IMR-90 (cell line): ENCODE measurements at regions not wholly inside any gene's neighbourhood (a gene's known extent, or its start where the extent isn't known, plus 50 kb on each side); places are given as distances from the start of the nearest gene placed in this dataset.
A peak's percentile ranks its signal among the peaks of the same experiment; 100 is the strongest.

Experiments
- ATAC-seq: fragments of 200-7000 bp; cut with Tn5 transposase; 2 replicates; pipeline ENCODE4 v1.9.1; 2020; ENCODE audit warnings: low read depth, mild to moderate bottlenecking, moderate library complexity
- BruUV-seq: library from RNA; stranded (reverse); fragments of 400-500 nt; replicated peaks from 2 replicates; lab custom pipeline; 2021; lab: Mats Ljungman, UMichigan
- CTCF ChIA-PET: fragments of 300-600 bp; formaldehyde crosslinking; extraction: SDS; loops from one replicate; lab custom pipeline; 2021; ENCODE audit warnings: antibody characterized with exemption; lab: Yijun Ruan, JAX
- POLR2A ChIA-PET: fragments of 300-600 bp; sonication (Branson Sonifier 250); formaldehyde crosslinking; loops from one replicate; lab custom pipeline; 2022; ENCODE audit warnings: antibody characterized with exemption; ENCODE audit not compliant: unreplicated experiment; lab: Charles Lee
- DNase-seq: peaks from one replicate; pipeline ENCODE4 v3.0.0; 2013
- H2AFZ ChIP-seq: replicated peaks from 2 replicates; pipeline ENCODE3; 2013; ENCODE audit warnings: low read length, mild to moderate bottlenecking; ENCODE audit not compliant: poor library complexity
- H2AK5ac ChIP-seq: 2 replicates; pipeline ENCODE4 v1.6.1; 2013; ENCODE audit warnings: low read depth, low read length, inconsistent platforms
- H2AK9ac ChIP-seq: replicated peaks from 2 replicates; pipeline ENCODE3; 2013; ENCODE audit warnings: mild to moderate bottlenecking, low read depth, low read length, moderate library complexity; ENCODE audit not compliant: poor library complexity
- H2BK120ac ChIP-seq: 2 replicates; pipeline ENCODE4 v1.6.1; 2013; ENCODE audit warnings: low read depth, low read length, inconsistent platforms
- H2BK15ac ChIP-seq: 3 replicates; pipeline ENCODE4 v1.6.1; 2013; ENCODE audit warnings: low read depth, low read length, inconsistent platforms
- H2BK20ac ChIP-seq: 2 replicates; pipeline ENCODE4 v1.6.1; 2013; ENCODE audit warnings: low read depth, mild to moderate bottlenecking, inconsistent platforms, low read length, moderate library complexity
- H2BK5ac ChIP-seq: 2 replicates; pipeline ENCODE4 v1.6.1; 2013; ENCODE audit warnings: mild to moderate bottlenecking, low read depth, low read length, inconsistent platforms; ENCODE audit not compliant: poor library complexity, severe bottlenecking
- H3K14ac ChIP-seq: replicated peaks from 2 replicates; pipeline ENCODE4 v1.6.1; 2013; ENCODE audit warnings: low read depth, low read length, inconsistent platforms
- H3K18ac ChIP-seq: 2 replicates; pipeline ENCODE4 v1.6.1; 2013; ENCODE audit warnings: low read depth, low read length, control low read depth
- H3K23ac ChIP-seq: 2 replicates; pipeline ENCODE4 v1.6.1; 2013; ENCODE audit warnings: low read depth, low read length, inconsistent platforms
- H3K27ac ChIP-seq: 2 replicates; pipeline ENCODE4 v1.5.1; 2013; ENCODE audit warnings: mild to moderate bottlenecking, control low read depth, low read length; ENCODE audit not compliant: insufficient read depth
- H3K27me3 ChIP-seq: 2 replicates; pipeline ENCODE4 v1.6.1; 2013; ENCODE audit warnings: low read length; ENCODE audit not compliant: control insufficient read depth, insufficient read depth
- H3K36me3 ChIP-seq: 2 replicates; pipeline ENCODE4 v1.6.1; 2013; ENCODE audit warnings: low read length, mixed read lengths; ENCODE audit not compliant: control insufficient read depth, insufficient read depth
- H3K4ac ChIP-seq: 2 replicates; pipeline ENCODE4 v1.6.1; 2013; ENCODE audit warnings: low read depth, low read length, inconsistent platforms
- H3K4me1 ChIP-seq: 2 replicates; pipeline ENCODE4 v1.6.1; 2013; ENCODE audit warnings: low read length, mixed read lengths; ENCODE audit not compliant: control insufficient read depth, insufficient read depth
- H3K4me2 ChIP-seq: 2 replicates; pipeline ENCODE4 v1.6.1; 2013; ENCODE audit warnings: low read depth, mild to moderate bottlenecking, control low read depth, low read length, moderate library complexity
- H3K4me3 ChIP-seq: 2 replicates; pipeline ENCODE4 v1.5.1; 2013; ENCODE audit warnings: low read depth, mild to moderate bottlenecking, control low read depth, low read length, moderate library complexity; ENCODE audit not compliant: insufficient read depth
- H3K56ac ChIP-seq: 2 replicates; pipeline ENCODE4 v1.6.1; 2013; ENCODE audit warnings: low read length, inconsistent platforms; ENCODE audit not compliant: insufficient read depth; ENCODE audit errors: extremely low read depth
- H3K79me1 ChIP-seq, 2 experiments: 2 replicates each; pipeline ENCODE4 v1.6.1; 2013; ENCODE audit warnings: low read length in 2 of 2, inconsistent platforms in 1 of 2, low read depth in 1 of 2
- H3K9ac ChIP-seq: 2 replicates; pipeline ENCODE4 v1.6.1; 2013; ENCODE audit warnings: low read depth, low read length, control low read depth
- H3K9me1 ChIP-seq: 2 replicates; pipeline ENCODE4 v1.6.1; 2013; ENCODE audit warnings: low read length, inconsistent platforms; ENCODE audit not compliant: insufficient read depth
- H3K9me3 ChIP-seq: 2 replicates; pipeline ENCODE4 v1.6.1; 2013; ENCODE audit warnings: low read length; ENCODE audit not compliant: control insufficient read depth, insufficient read depth
- H4K20me1 ChIP-seq: 2 replicates; pipeline ENCODE4 v1.6.1; 2013; ENCODE audit warnings: low read length, inconsistent platforms; ENCODE audit not compliant: insufficient read depth
- H4K5ac ChIP-seq: 2 replicates; pipeline ENCODE4 v1.6.1; 2013; ENCODE audit warnings: mild to moderate bottlenecking, low read depth, low read length, control low read depth
- H4K8ac ChIP-seq, 2 experiments: 2 replicates each; pipeline ENCODE4 v1.6.1; 2013; ENCODE audit warnings: low read depth in 2 of 2, low read length in 2 of 2, control low read depth in 1 of 2, inconsistent platforms in 1 of 2
- H4K91ac ChIP-seq: 2 replicates; pipeline ENCODE4 v1.6.1; 2013; ENCODE audit warnings: low read depth, low read length, inconsistent platforms; ENCODE audit not compliant: insufficient read depth
- BHLHE40 ChIP-seq: fragments of 150-350 bp; IDR thresholded peaks from 2 replicates; pipeline ENCODE4 v1.6.1; 2016; ENCODE audit warnings: mild to moderate bottlenecking, low read depth, low read length
- CEBPB ChIP-seq: IDR thresholded peaks from 2 replicates; pipeline ENCODE4 v1.6.1; 2012; ENCODE audit warnings: low read depth, low read length, improper control_type of control experiment
- CHD1 ChIP-seq: IDR thresholded peaks from 2 replicates; pipeline ENCODE4 v1.6.1; 2012; ENCODE audit warnings: low read depth, low read length, improper control_type of control experiment
- FOS ChIP-seq: fragments of 150-350 bp; IDR thresholded peaks from 2 replicates; pipeline ENCODE4 v1.6.1; 2016; ENCODE audit warnings: low read depth, low read length
- MAFK ChIP-seq: IDR thresholded peaks from 2 replicates; pipeline ENCODE4 v1.6.1; 2012; ENCODE audit warnings: low read depth, low read length, improper control_type of control experiment
- MAZ ChIP-seq: IDR thresholded peaks from 2 replicates; pipeline ENCODE4 v1.6.1; 2012; ENCODE audit warnings: low read depth, mild to moderate bottlenecking, low read length, improper control_type of control experiment, moderate library complexity, borderline replicate concordance
- MXI1 ChIP-seq: IDR thresholded peaks from 2 replicates; pipeline ENCODE4 v1.6.1; 2012; ENCODE audit warnings: low read depth, mild to moderate bottlenecking, low read length, moderate library complexity, borderline replicate concordance
- NFE2L2 ChIP-seq: fragments of 150-350 bp; IDR thresholded peaks from 2 replicates; pipeline ENCODE4 v1.6.1; 2016; ENCODE audit warnings: low read depth, mild to moderate bottlenecking, low read length
- POLR2A ChIP-seq: IDR thresholded peaks from 2 replicates; pipeline ENCODE4 v1.6.1; 2012; ENCODE audit warnings: mild to moderate bottlenecking, low read depth, low read length
- RAD21 ChIP-seq: IDR thresholded peaks from 2 replicates; pipeline ENCODE4 v1.6.1; 2012; ENCODE audit warnings: low read length, improper control_type of control experiment
- RCOR1 ChIP-seq: IDR thresholded peaks from 2 replicates; pipeline ENCODE4 v1.6.1; 2012; ENCODE audit warnings: mild to moderate bottlenecking, low read length, improper control_type of control experiment; ENCODE audit not compliant: insufficient replicate concordance
- RFX5 ChIP-seq: IDR thresholded peaks from 2 replicates; pipeline ENCODE4 v1.8.0; 2012; ENCODE audit warnings: low read depth, mild to moderate bottlenecking, low read length, moderate library complexity
- SMC3 ChIP-seq: fragments of 150-350 bp; IDR thresholded peaks from 2 replicates; pipeline ENCODE4 v1.6.1; 2016; ENCODE audit warnings: low read depth, mild to moderate bottlenecking, antibody characterized with exemption, low read length, moderate library complexity
- WGBS, 2 experiments: methylation state at CpG; one replicate each; pipeline versions ENCODE4 v1.1.5 to v1.1.7; 2013; ENCODE audit warnings: missing lambda C conversion rate in 2 of 2; ENCODE audit not compliant: insufficient read length in 1 of 2; ENCODE audit errors: extremely low coverage in 2 of 2; 5-methylcytosine and 5-hydroxymethylcytosine counted together
- dilution Hi-C: fragments of 300-500 bp; cut with HindIII; formaldehyde crosslinking; loops from one replicate; pipeline ENCODE4 v1.14.3; 2018; ENCODE audit warnings: low sequenced_read_pairs; ENCODE audit not compliant: unreplicated experiment
- in situ Hi-C: fragments of 300-500 bp; cut with MboI; formaldehyde crosslinking; loops from 3 replicates; pipeline ENCODE4 v1.14.3; 2019; ENCODE audit warnings: low sequenced_read_pairs, inconsistent platforms, mixed read lengths
- intact Hi-C: fragments of 100-400 bp; cut with micrococcal nuclease; formaldehyde crosslinking; loops from 2 replicates; pipeline ENCODE4 v1.10.0; 2022
- TF ChIP-seq, protein P1 (sequence below): fragments of 150-350 bp; IDR thresholded peaks from 2 replicates; pipeline ENCODE4 v1.6.1; 2016; ENCODE audit warnings: low read depth, mild to moderate bottlenecking, low read length, moderate library complexity, borderline replicate concordance
- TF ChIP-seq, protein P2 (sequence below): conservative IDR thresholded peaks from 2 replicates; pipeline ENCODE4 v1.5.1; 2012; ENCODE audit warnings: mild to moderate bottlenecking, low read depth, low read length, improper control_type of control experiment
- TF ChIP-seq, protein P3 (sequence below): fragments of 150-350 bp; IDR thresholded peaks from 2 replicates; pipeline ENCODE4 v1.6.1; 2017; ENCODE audit warnings: mild to moderate bottlenecking, antibody characterized with exemption, low read length, low read depth

DNA sequence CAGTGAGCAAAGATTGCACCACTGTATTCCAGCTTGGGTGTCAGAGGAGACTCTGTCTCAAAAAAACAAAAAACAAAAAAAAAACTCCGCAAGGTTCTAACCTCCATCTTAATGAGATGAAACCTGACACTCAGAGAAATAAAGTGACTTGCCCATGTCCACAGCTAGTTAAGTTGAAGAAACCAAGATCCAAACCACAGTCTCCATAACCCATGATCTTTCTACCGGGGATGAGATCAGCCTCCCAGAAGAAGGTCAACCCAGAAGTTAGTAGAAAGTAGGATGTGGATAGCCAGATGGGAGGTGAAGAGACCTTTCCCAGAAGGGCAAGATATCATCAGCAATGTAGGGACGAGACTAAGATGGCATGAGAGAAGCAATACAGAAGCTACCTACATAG lies 140.4 kb upstream of the ADRA1B start:
- TF ChIP-seq POLR2A, result no peak
- TF ChIP-seq, protein P1, sequence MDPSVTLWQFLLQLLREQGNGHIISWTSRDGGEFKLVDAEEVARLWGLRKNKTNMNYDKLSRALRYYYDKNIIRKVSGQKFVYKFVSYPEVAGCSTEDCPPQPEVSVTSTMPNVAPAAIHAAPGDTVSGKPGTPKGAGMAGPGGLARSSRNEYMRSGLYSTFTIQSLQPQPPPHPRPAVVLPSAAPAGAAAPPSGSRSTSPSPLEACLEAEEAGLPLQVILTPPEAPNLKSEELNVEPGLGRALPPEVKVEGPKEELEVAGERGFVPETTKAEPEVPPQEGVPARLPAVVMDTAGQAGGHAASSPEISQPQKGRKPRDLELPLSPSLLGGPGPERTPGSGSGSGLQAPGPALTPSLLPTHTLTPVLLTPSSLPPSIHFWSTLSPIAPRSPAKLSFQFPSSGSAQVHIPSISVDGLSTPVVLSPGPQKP, result no peak
- no peak for TF ChIP-seq RCOR1
- no peak for TF ChIP-seq MAZ
- no peak for TF ChIP-seq RAD21
- no peak for TF ChIP-seq CHD1
- TF ChIP-seq, protein P2, sequence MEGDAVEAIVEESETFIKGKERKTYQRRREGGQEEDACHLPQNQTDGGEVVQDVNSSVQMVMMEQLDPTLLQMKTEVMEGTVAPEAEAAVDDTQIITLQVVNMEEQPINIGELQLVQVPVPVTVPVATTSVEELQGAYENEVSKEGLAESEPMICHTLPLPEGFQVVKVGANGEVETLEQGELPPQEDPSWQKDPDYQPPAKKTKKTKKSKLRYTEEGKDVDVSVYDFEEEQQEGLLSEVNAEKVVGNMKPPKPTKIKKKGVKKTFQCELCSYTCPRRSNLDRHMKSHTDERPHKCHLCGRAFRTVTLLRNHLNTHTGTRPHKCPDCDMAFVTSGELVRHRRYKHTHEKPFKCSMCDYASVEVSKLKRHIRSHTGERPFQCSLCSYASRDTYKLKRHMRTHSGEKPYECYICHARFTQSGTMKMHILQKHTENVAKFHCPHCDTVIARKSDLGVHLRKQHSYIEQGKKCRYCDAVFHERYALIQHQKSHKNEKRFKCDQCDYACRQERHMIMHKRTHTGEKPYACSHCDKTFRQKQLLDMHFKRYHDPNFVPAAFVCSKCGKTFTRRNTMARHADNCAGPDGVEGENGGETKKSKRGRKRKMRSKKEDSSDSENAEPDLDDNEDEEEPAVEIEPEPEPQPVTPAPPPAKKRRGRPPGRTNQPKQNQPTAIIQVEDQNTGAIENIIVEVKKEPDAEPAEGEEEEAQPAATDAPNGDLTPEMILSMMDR, result no peak
- no peak for TF ChIP-seq FOS
- no peak for TF ChIP-seq CEBPB
- TF ChIP-seq, protein P3, sequence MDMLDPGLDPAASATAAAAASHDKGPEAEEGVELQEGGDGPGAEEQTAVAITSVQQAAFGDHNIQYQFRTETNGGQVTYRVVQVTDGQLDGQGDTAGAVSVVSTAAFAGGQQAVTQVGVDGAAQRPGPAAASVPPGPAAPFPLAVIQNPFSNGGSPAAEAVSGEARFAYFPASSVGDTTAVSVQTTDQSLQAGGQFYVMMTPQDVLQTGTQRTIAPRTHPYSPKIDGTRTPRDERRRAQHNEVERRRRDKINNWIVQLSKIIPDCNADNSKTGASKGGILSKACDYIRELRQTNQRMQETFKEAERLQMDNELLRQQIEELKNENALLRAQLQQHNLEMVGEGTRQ, result no peak
- TF ChIP-seq RFX5, result no peak
- TF ChIP-seq MAFK, result no peak
- TF ChIP-seq NFE2L2, result no peak
- TF ChIP-seq BHLHE40, result no peak
- no peak for TF ChIP-seq MXI1
- no peak for TF ChIP-seq SMC3
- Histone ChIP-seq H3K4me2 (no peak overlapping the region), H3K9me1 (peaks cover 5% of the 10 kb centered on the region), H2AK5ac (peak overlapping the region; percentile 78; the same call in 1 of the 2 replicates), H3K36me3 (no peaks in the 10 kb centered on the region), H4K8ac (peak overlapping the region in 1 of 2 experiments; percentile 36; a peak in 1 of 4 replicates), H3K9me3 (no peaks in the 10 kb centered on the region), H3K4me1 (peaks cover 3% of the 10 kb centered on the region; the same call in 1 of the 2 replicates), H3K23ac (no peak overlapping the region; the same call in 1 of the 2 replicates), H3K14ac (peak overlapping the region; percentile 67; the same call in 1 of the 2 replicates), H3K27ac (no peak overlapping the region), H4K91ac (no peak overlapping the region; the same call in 1 of the 2 replicates), H2BK20ac (peak overlapping the region; percentile 92), H2BK15ac (peak overlapping the region; percentile 95; the same call in 2 of the 3 replicates), H3K27me3 (no peaks in the 10 kb centered on the region), H3K9ac (no peak overlapping the region), H3K56ac (no peak overlapping the region), H3K79me1 (no peaks in the 10 kb centered on the region), H2AK9ac (no peak overlapping the region), H2BK5ac (no peak overlapping the region), H2AFZ (no peak overlapping the region), H4K20me1 (no peaks in the 10 kb centered on the region), H3K4me3 (no peak overlapping the region), H3K4ac (peak overlapping the region; percentile 85; the same call in 1 of the 2 replicates), H4K5ac (no peak overlapping the region), H2BK120ac (peak overlapping the region; percentile 73), H3K18ac (no peak overlapping the region)
- CTCF ChIA-PET, result interaction anchor here (0.6 to 0.7 kb wide), 2 partner anchors 62 to 246 kb away, joined by 3 read pairs; no protein-coding TSS in a partner anchor
- intact Hi-C loops, result loop anchor here (5.0 kb wide), 1 partner anchor 141 kb away; the partner anchor contains the start of gene ADRA1B
- no TSS peak for BruUV-seq
- in situ Hi-C loops, result no loop called here
- POLR2A ChIA-PET, result no interaction called here
- no CpG with 5 or more reads among the region's 3 CpGs for WGBS, 2 experiments
- DNase-seq, result peak; percentile 10
- ATAC-seq, result no peak
- dilution Hi-C loops, result no loop called here
